ENCODE measurements at regions not wholly inside any gene's neighbourhood (a gene's known extent, or its start where the extent isn't known, plus 50 kb on each side); places are given as distances from the start of the nearest gene placed in this dataset.

DNA sequence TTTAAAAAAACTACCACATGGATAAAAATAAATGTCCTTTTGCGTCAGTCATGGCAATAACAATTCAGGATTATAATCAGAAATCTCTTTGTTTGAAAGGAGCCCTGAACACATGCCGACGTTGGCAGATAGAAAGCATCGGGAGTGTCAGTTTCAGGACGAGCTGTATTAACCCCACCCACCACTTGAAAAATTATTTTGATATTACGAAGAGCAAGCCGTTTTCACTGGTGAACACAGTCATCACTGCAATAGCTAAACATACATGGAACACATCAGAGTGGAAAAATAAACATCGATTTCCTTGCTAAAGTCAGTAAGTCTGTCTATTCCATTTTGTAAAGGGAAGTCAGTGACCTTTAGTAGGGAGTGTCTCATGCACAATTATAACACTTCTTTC lies 266.4 kb upstream of the FBXL7 start:
- TF ChIP-seq, protein P1, sequence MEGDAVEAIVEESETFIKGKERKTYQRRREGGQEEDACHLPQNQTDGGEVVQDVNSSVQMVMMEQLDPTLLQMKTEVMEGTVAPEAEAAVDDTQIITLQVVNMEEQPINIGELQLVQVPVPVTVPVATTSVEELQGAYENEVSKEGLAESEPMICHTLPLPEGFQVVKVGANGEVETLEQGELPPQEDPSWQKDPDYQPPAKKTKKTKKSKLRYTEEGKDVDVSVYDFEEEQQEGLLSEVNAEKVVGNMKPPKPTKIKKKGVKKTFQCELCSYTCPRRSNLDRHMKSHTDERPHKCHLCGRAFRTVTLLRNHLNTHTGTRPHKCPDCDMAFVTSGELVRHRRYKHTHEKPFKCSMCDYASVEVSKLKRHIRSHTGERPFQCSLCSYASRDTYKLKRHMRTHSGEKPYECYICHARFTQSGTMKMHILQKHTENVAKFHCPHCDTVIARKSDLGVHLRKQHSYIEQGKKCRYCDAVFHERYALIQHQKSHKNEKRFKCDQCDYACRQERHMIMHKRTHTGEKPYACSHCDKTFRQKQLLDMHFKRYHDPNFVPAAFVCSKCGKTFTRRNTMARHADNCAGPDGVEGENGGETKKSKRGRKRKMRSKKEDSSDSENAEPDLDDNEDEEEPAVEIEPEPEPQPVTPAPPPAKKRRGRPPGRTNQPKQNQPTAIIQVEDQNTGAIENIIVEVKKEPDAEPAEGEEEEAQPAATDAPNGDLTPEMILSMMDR (IDR thresholded peaks at IDR 0.05), result no peak
- TF ChIP-seq POLR2A (IDR thresholded peaks at IDR 0.05), result no peak

Measured in upper lobe of left lung (tissue), 4 donors.